Mesothelial cell of epicardium (in vitro differentiated cells): ENCODE measurements at regions not wholly inside any gene's neighbourhood (a gene's known extent, or its start where the extent isn't known, plus 50 kb on each side); places are given as distances from the start of the nearest gene placed in this dataset.
A peak's percentile ranks its signal among the peaks of the same experiment; 100 is the strongest.

Experiments
- DNase-seq, 2 experiments: peaks; one replicate each; pipeline ENCODE4 v3.0.0; 2021; ENCODE audit warnings: low spot score in 2 of 2; ENCODE audit not compliant: unreplicated experiment in 2 of 2
- H3K27ac Mint-ChIP-seq: 2 replicates; pipeline ENCODE4 v1.8.0; 2021; ENCODE audit warnings: mixed read lengths
- H3K27me3 Mint-ChIP-seq: 2 replicates; pipeline ENCODE4 v1.8.0; 2021; ENCODE audit warnings: low read depth, mixed read lengths
- H3K36me3 Mint-ChIP-seq: 2 replicates; pipeline ENCODE4 v1.8.0; 2021; ENCODE audit warnings: mixed read lengths
- H3K4me1 Mint-ChIP-seq: 2 replicates; pipeline ENCODE4 v1.8.0; 2021; ENCODE audit warnings: mixed read lengths
- H3K4me3 Mint-ChIP-seq: 2 replicates; pipeline ENCODE4 v1.8.0; 2021; ENCODE audit warnings: mild to moderate bottlenecking, moderate library complexity, mixed read lengths
- H3K9me3 Mint-ChIP-seq: 2 replicates; pipeline ENCODE4 v1.8.0; 2021; ENCODE audit warnings: mixed read lengths
- TF ChIP-seq, protein P1 (sequence below): fragments of 200-600 bp; sonication (generic); IDR thresholded peaks from one replicate; pipeline ENCODE4 v1.5.0; 2021; ENCODE audit warnings: antibody characterized with exemption; ENCODE audit not compliant: unreplicated experiment

DNA sequence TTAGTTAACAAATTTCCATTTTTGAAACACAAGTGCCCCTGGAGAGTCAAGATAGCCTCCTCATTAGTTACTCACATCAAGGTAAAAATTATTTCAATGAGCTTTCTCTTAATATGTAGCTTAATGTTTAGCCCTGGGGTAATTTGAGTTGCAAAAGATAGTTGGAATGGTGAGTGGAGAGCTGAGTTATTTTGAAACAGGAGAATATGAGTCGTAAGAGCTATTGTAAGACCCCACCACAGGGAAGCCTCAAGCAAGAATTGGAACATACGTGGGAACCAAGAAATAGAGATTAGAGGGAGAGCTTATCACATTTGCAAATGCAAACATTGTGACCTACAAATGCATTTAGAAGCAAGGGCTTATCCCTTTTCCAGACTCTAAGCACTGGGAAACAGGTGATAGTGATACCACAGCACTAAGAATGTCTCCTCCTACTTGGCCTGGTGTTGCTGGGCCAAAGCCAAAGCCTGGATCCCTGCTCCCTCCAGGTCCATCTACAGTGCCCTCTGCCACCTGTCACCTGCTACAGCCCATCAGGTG is 635.1 kb downstream of the PTPRC start:
- TF ChIP-seq, protein P1, sequence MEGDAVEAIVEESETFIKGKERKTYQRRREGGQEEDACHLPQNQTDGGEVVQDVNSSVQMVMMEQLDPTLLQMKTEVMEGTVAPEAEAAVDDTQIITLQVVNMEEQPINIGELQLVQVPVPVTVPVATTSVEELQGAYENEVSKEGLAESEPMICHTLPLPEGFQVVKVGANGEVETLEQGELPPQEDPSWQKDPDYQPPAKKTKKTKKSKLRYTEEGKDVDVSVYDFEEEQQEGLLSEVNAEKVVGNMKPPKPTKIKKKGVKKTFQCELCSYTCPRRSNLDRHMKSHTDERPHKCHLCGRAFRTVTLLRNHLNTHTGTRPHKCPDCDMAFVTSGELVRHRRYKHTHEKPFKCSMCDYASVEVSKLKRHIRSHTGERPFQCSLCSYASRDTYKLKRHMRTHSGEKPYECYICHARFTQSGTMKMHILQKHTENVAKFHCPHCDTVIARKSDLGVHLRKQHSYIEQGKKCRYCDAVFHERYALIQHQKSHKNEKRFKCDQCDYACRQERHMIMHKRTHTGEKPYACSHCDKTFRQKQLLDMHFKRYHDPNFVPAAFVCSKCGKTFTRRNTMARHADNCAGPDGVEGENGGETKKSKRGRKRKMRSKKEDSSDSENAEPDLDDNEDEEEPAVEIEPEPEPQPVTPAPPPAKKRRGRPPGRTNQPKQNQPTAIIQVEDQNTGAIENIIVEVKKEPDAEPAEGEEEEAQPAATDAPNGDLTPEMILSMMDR = no peak
- Mint-ChIP-seq H3K27me3 (no peaks in the 10 kb centered on the region), H3K36me3 (no peaks in the 10 kb centered on the region), H3K27ac (peak overlapping the region; percentile 22), H3K4me3 (no peak overlapping the region), H3K4me1 (peaks cover 16% of the 10 kb centered on the region), H3K9me3 (peaks cover 14% of the 10 kb centered on the region)
- no peak for DNase-seq

DNA sequence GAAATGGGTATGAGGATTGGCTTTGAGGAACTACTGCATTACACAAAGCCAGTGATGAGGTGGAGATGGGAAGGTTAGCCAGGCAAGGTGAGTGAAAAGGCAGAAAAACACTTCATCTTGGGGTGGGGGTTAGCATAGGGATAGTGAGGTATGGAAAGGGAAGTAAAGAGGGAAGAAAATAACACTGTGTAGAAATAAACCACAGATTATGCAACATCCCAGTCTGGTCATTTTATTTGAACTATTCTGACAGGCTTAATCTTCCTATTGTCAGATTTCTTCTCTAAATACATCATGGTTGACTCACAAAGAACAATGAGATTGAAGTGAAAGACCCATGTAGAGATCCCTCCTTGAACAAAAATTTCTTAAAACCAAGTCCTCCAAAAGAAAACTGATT is 640.2 kb downstream of the PTPRC start:
- Mint-ChIP-seq H3K4me1 (no peaks in the 10 kb centered on the region), H3K27ac (no peak overlapping the region), H3K4me3 (no peak overlapping the region), H3K36me3 (no peaks in the 10 kb centered on the region), H3K27me3 (no peaks in the 10 kb centered on the region), H3K9me3 (peaks cover 14% of the 10 kb centered on the region)
- TF ChIP-seq, protein P1 = no peak
- DNase-seq = no peak

DNA sequence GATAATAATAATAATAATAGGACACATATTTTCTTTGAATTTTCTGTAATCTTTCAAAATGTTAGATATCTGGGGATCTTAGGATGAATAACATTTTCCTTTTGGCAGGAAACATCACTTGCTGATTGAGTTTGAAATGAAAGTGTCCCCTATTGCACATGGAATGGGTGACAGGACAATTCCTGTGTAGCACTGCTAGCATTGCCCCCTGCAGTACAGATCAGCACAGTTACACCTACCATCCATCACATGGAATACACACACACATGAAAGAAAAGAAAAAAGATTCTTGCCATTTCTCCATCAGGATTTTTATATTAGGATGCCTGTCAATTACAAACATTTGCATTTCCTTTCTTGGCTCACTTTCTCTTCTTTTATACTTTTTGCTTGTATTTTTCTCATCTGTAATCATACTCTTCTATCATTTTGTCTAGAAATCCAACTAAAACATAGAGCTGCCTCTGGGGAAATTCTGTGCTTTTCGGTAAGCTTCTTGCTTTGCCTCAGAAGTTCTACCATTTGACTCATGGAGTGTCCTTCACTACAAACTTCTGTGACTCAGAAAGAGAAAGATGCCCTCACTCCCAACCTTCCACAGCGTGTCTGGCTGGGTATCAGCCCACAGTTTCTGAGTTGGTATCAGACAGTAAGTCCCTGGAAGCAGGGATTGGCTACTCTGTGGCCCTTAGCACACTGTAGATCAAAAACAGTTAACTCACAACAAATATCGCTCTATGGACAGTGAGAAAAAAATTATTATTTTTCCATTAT is 641.2 kb downstream of the PTPRC start:
- DNase-seq = no peak
- Mint-ChIP-seq H3K27ac (no peak overlapping the region), H3K27me3 (no peaks in the 10 kb centered on the region), H3K4me3 (no peak overlapping the region), H3K4me1 (no peaks in the 10 kb centered on the region), H3K36me3 (no peaks in the 10 kb centered on the region), H3K9me3 (peaks cover 10% of the 10 kb centered on the region)
- TF ChIP-seq, protein P1 = no peak

DNA sequence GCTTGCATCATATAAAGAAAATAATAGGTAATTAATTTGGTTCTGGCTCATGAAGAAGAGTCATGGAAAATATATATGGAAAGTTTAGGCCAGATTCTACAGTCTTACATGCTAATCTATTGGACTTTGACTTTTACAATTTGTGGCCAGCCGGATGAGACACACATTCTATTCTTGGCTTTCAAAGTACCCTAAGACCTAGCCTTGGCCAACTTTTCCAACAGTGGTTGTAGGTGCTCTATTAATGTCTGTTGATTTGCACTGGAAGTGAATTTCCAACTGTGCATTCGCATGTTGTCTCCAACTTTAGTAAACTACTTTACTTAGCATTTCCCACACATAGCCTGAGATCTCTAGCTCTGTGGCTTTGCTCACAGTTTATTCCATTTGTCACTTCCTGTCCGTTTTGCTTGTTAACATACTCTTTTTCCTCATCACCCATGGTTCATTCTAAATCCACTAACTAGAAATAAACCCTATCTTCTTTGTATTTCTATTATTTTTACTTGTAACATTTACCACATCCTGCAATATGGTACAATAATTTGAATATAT is 644.0 kb downstream of the PTPRC start:
- Mint-ChIP-seq H3K4me1 (no peaks in the 10 kb centered on the region), H3K27ac (no peak overlapping the region), H3K27me3 (no peaks in the 10 kb centered on the region), H3K4me3 (no peak overlapping the region), H3K9me3 (no peaks in the 10 kb centered on the region), H3K36me3 (no peaks in the 10 kb centered on the region)
- DNase-seq = no peak
- TF ChIP-seq, protein P1 = no peak

DNA sequence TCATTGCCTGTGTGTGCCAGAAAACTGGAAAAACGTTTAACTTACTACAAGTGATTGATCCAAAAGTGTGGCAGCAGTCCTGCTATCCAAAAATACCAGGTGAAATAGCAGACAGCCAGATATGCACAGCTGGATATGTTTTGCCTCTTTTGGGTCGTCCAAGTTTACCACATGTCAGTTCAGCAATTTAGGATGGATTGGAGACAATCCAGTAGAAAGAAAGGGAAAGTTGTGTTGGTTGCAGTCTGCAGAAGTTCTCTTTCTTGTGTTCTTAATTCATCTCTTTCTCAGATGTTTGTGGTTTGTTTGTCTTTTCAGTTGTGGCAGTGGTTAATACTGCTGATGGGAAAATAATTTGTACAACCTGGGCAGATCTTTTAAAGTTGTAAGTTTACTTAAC is 645.0 kb downstream of the PTPRC start:
- Mint-ChIP-seq H3K27me3 (no peaks in the 10 kb centered on the region), H3K27ac (no peak overlapping the region), H3K4me3 (no peak overlapping the region), H3K4me1 (peaks cover under 1% of the 10 kb centered on the region), H3K9me3 (no peaks in the 10 kb centered on the region), H3K36me3 (no peaks in the 10 kb centered on the region)
- TF ChIP-seq, protein P1 = no peak
- DNase-seq = no peak
